SK-N-SH treated with all-trans-retinoic acid at 6 μM for 48 hours (cell line): ENCODE measurements at regions not wholly inside any gene's neighbourhood (a gene's known extent, or its start where the extent isn't known, plus 50 kb on each side); places are given as distances from the start of the nearest gene placed in this dataset.

Experiments
- ARNTL ChIP-seq: fragments of 450-650 bp; formaldehyde crosslinking; IDR thresholded peaks from 2 replicates; pipeline ENCODE4 v1.5.0; 2020; ENCODE audit warnings: low read depth, mild to moderate bottlenecking, moderate library complexity, borderline replicate concordance
- ZC3H10 ChIP-seq: fragments of 250-450 bp; sonication (Bioruptor Pico); IDR thresholded peaks from 2 replicates; pipeline ENCODE4 v1.5.1; 2021; ENCODE audit warnings: mild to moderate bottlenecking, moderate library complexity
- ZFP3 ChIP-seq: fragments of 250-450 bp; sonication (Bioruptor Pico); IDR thresholded peaks from 2 replicates; pipeline ENCODE4 v1.5.0; 2020; ENCODE audit warnings: mild to moderate bottlenecking, moderate library complexity
- ZNF8 ChIP-seq: fragments of 450-650 bp; formaldehyde crosslinking; IDR thresholded peaks from 2 replicates; pipeline ENCODE4 v1.5.0; 2020; ENCODE audit warnings: mild to moderate bottlenecking, moderate library complexity

DNA sequence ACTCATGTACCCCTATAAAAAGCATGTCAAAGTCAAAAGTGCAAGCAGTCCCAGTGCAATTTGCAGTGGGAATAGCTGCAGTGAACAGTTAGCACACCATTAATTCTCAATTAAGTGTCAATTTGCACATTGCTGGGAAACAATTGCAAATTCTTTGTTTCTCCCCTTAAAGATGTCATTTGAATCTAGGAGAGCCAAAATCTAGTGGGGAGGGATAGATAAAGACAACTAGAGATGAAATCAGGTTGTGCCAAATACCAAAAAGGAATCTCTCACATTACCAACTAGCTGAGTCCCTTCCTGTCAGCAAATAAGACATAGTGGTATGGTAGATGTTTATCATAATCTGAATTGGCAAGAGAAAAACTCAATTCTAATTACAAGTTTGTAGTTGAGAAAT is 330.7 kb downstream of the NUF2 start:
- TF ChIP-seq ZFP3 (CRISPR knock-in tag): no peak
- no peak for TF ChIP-seq ZC3H10 (CRISPR knock-in tag)
- TF ChIP-seq ARNTL: no peak
- TF ChIP-seq ZNF8 (CRISPR knock-in tag): no peak
